ENCODE measurements at regions not wholly inside any gene's neighbourhood (a gene's known extent, or its start where the extent isn't known, plus 50 kb on each side); places are given as distances from the start of the nearest gene placed in this dataset.

DNA sequence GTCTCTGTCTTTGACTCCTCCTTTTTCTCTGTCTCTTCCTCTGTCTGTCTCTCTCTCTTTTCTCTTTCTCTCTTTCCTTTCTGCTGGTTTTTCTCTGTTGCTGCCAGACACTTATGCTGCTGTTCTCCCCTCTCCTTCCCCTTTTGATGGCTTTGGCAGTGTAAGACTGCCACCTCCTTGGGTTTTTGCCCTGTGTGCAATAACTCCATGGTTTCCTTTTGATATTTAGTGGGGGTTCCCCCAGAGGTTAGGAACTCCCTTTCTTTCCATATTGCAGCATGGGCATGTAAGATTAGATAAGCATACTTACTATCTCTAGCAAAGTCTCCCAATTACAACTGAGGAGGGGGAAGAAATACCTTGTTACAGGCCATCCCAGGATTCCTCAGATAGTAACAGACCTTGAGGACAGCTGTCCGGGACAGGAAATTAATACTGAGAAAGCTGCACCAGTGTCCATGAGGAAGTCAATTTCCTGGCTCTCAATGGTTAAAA, 333.8 kb upstream of the RBMY1B start:
- no peak for TF ChIP-seq ZNF274 (IDR thresholded peaks at IDR 0.05; ENCODE audit: low read depth, low read length)
- no peak for TF ChIP-seq YY1 (IDR thresholded peaks at IDR 0.05; ENCODE audit: insufficient read depth, insufficient read length)

Data from NT2/D1 (cell line).